ENCODE measurements at regions not wholly inside any gene's neighbourhood (a gene's known extent, or its start where the extent isn't known, plus 50 kb on each side); places are given as distances from the start of the nearest gene placed in this dataset.

DNA sequence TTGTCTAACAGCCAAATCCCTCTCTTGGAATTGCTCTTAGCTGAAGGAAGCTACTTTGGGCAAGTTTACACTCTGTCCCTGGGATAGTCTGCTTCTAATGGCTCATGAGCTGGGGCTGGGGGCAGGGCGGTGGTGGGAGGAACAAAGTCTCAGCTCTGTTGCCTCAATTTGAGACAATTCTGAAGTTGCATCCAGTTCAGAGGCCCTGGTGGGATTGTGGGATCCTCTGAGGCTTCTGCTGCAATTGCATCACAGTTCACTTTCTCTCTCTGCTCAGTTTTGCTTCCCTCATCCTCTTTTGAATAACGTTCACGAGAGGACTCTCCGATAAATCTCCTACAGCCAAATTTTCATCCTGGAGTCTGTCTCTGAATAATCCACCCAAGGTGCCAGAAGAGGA is 440.6 kb upstream of the SLC35B3 start:
- no peak overlapping the region for H3K4me3 ChIP-seq (replicated peaks; ENCODE audit: low read depth, low read length)
- no peak for DNase-seq (ENCODE audit: extremely low read depth, low read depth)
- no peak for TF ChIP-seq CTCF (IDR thresholded peaks at IDR 0.05; ENCODE audit: low read depth, low read length, missing control alignments)

GRCh38 chr6:8872589-8872988 is 437.2 kb upstream of the SLC35B3 start:
- no peak for TF ChIP-seq CTCF (IDR thresholded peaks at IDR 0.05; ENCODE audit: low read depth, low read length, missing control alignments)
- H3K4me3 ChIP-seq (replicated peaks; ENCODE audit: low read depth, low read length) = no peak overlapping the region

GRCh38 chr6:8865451-8865850 is 430.1 kb upstream of the SLC35B3 start:
- no peak for DNase-seq (ENCODE audit: extremely low read depth, low read depth)
- H3K4me3 ChIP-seq (replicated peaks; ENCODE audit: low read depth, low read length) = no peak overlapping the region
- TF ChIP-seq CTCF (IDR thresholded peaks at IDR 0.05; ENCODE audit: low read depth, low read length, missing control alignments) = no peak

More at GRCh38 chr6:8872589-8872988, 437.2 kb upstream of the SLC35B3 start:
- no peak for DNase-seq (ENCODE audit: extremely low read depth, low read depth)

GRCh38 chr6:8860671-8861070 is 425.3 kb upstream of the SLC35B3 start:
- no peak for DNase-seq (ENCODE audit: extremely low read depth, low read depth)
- TF ChIP-seq CTCF (IDR thresholded peaks at IDR 0.05; ENCODE audit: low read depth, low read length, missing control alignments) = no peak

DNA sequence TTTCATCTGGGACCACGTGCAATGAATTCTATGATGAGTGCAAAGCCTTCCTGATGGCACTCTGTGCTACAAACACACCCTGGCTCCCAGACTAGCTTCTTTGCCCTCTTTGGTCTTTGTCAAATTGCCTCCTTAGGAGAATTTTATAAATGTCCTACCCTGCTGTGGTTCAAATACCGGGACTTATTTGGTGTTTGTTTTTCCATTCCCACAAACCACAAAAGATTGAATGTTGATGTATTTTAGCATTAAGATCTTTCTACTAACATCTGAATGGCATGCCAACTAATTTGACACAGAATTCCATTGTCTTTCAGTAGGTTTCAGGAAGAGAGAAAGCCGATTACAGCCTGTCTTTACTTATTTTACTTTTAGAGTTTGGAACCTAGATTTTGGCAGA is 424.2 kb upstream of the SLC35B3 start:
- no peak for DNase-seq (ENCODE audit: extremely low read depth, low read depth)
- no peak overlapping the region for H3K4me3 ChIP-seq (replicated peaks; ENCODE audit: low read depth, low read length)
- no peak for TF ChIP-seq CTCF (IDR thresholded peaks at IDR 0.05; ENCODE audit: low read depth, low read length, missing control alignments)

More at GRCh38 chr6:8860671-8861070, 425.3 kb upstream of the SLC35B3 start:
- no peak overlapping the region for H3K4me3 ChIP-seq (replicated peaks; ENCODE audit: low read depth, low read length)

- no peak for DNase-seq (ENCODE audit: extremely low read depth, low read depth)
- no peak overlapping the region for H3K4me3 ChIP-seq (replicated peaks; ENCODE audit: low read depth, low read length)
- no peak for TF ChIP-seq CTCF (IDR thresholded peaks at IDR 0.05; ENCODE audit: low read depth, low read length, missing control alignments)
Observed at GRCh38 chr6:8858854-8859331, 423.5 kb upstream of the SLC35B3 start.

DNA sequence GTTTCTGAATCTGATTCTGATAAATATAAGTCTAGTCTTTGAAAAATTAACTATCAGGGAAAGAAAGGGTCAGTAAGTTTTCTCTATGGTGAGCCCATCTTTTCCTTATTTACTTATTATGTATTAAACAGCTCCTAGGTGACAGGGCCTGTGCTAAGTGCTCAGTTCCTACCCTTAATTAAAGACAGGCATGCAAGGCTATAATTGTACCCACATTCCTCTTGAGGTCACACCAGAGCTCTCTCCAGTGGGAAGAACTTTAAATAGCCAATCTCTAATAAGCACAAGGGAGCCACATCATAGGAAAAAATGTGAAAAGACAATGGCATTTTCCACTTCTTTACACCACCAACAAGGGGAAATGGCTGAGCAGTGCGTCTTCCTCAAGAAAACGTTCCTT is 421.8 kb upstream of the SLC35B3 start:
- no peak overlapping the region for H3K4me3 ChIP-seq (replicated peaks; ENCODE audit: low read depth, low read length)
- TF ChIP-seq CTCF (IDR thresholded peaks at IDR 0.05; ENCODE audit: low read depth, low read length, missing control alignments) = no peak
- DNase-seq (ENCODE audit: extremely low read depth, low read depth) = no peak
